H9 (cell line): ENCODE measurements at regions not wholly inside any gene's neighbourhood (a gene's known extent, or its start where the extent isn't known, plus 50 kb on each side); places are given as distances from the start of the nearest gene placed in this dataset.

ENCODE experiments used
- DNase-seq: peaks from one replicate; pipeline ENCODE4 v3.0.0-alpha.2; 2017
- H2AFZ ChIP-seq: one replicate; pipeline ENCODE4 v1.6.1; 2013; ENCODE audit warnings: mild to moderate bottlenecking, low read length, control low read depth, moderate library complexity
- H2AK5ac ChIP-seq: 2 replicates; pipeline ENCODE4 v1.6.1; 2013; ENCODE audit warnings: low read length, control low read depth, mixed read lengths; ENCODE audit not compliant: insufficient read length
- H2BK120ac ChIP-seq: one replicate; pipeline ENCODE4 v1.6.1; 2013; ENCODE audit warnings: low read depth, mild to moderate bottlenecking, low read length, control low read depth, inconsistent platforms; ENCODE audit not compliant: poor library complexity, severe bottlenecking
- H2BK12ac ChIP-seq: 2 replicates; pipeline ENCODE4 v1.6.1; 2013; ENCODE audit warnings: low read length, control low read depth, mixed read lengths, low read depth; ENCODE audit not compliant: insufficient read length
- H2BK15ac ChIP-seq: 2 replicates; pipeline ENCODE4 v1.6.1; 2013; ENCODE audit warnings: low read depth, low read length, control low read depth
- H2BK20ac ChIP-seq: one replicate; pipeline ENCODE4 v1.6.1; 2013; ENCODE audit warnings: low read depth, mild to moderate bottlenecking, low read length, control low read depth, inconsistent platforms; ENCODE audit not compliant: poor library complexity, severe bottlenecking
- H2BK5ac ChIP-seq: 2 replicates; pipeline ENCODE4 v1.6.1; 2013; ENCODE audit warnings: low read length, control low read depth, mixed read lengths; ENCODE audit not compliant: insufficient read length
- H3K14ac ChIP-seq: 2 replicates; pipeline ENCODE4 v1.6.1; 2013; ENCODE audit warnings: low read length, control low read depth; ENCODE audit not compliant: insufficient read depth
- H3K18ac ChIP-seq: 2 replicates; pipeline ENCODE4 v1.6.1; 2013; ENCODE audit warnings: low read depth, mild to moderate bottlenecking, mixed read lengths, low read length, control low read depth; ENCODE audit not compliant: insufficient read length
- H3K23ac ChIP-seq: 2 replicates; pipeline ENCODE4 v1.6.1; 2013; ENCODE audit warnings: low read length, control low read depth, mixed read lengths, low read depth; ENCODE audit not compliant: insufficient read length
- H3K23me2 ChIP-seq: 2 replicates; pipeline ENCODE4 v1.6.1; 2013; ENCODE audit warnings: low read depth, mild to moderate bottlenecking, mixed read lengths, low read length, control low read depth; ENCODE audit not compliant: insufficient read length, poor library complexity, severe bottlenecking
- H3K27ac ChIP-seq: 2 replicates; pipeline ENCODE4 v1.5.1; 2013; ENCODE audit warnings: low read length, control low read depth, mixed read lengths, low read depth; ENCODE audit not compliant: insufficient read length
- H3K27me3 ChIP-seq: 2 replicates; pipeline ENCODE4 v1.6.1; 2013; ENCODE audit warnings: low read length, control low read depth, inconsistent platforms; ENCODE audit not compliant: insufficient read depth
- H3K4ac ChIP-seq: 2 replicates; pipeline ENCODE4 v1.6.1; 2013; ENCODE audit warnings: low read depth, mild to moderate bottlenecking, control low read depth, inconsistent platforms, low read length, moderate library complexity
- H3K4me1 ChIP-seq: 2 replicates; pipeline ENCODE4 v1.6.1; 2013; ENCODE audit warnings: low read length, control low read depth, inconsistent platforms; ENCODE audit not compliant: insufficient read depth
- H3K4me2 ChIP-seq: 2 replicates; pipeline ENCODE4 v1.6.1; 2013; ENCODE audit warnings: low read length, control low read depth, mixed read lengths; ENCODE audit not compliant: insufficient read length, insufficient read depth
- H3K56ac ChIP-seq: 2 replicates; pipeline ENCODE4 v1.6.1; 2013; ENCODE audit warnings: low read depth, mild to moderate bottlenecking, mixed read lengths, low read length, control low read depth; ENCODE audit not compliant: insufficient read length
- H3K79me1 ChIP-seq: 2 replicates; pipeline ENCODE4 v1.6.1; 2013; ENCODE audit warnings: low read depth, mild to moderate bottlenecking, moderate library complexity, low read length, control low read depth, inconsistent platforms; ENCODE audit not compliant: insufficient read depth, poor library complexity, severe bottlenecking
- H3K79me2 ChIP-seq: 2 replicates; pipeline ENCODE4 v1.6.1; 2013; ENCODE audit warnings: low read length, control low read depth, inconsistent platforms; ENCODE audit not compliant: insufficient read depth
- H3K9ac ChIP-seq: 2 replicates; pipeline ENCODE4 v1.6.1; 2013; ENCODE audit warnings: low read length, control low read depth, mixed read lengths; ENCODE audit not compliant: insufficient read length; ENCODE audit errors: extremely low read depth
- H3K9me3 ChIP-seq: one replicate; pipeline ENCODE4 v1.6.1; 2013; ENCODE audit warnings: low read depth, low read length, inconsistent platforms; ENCODE audit not compliant: control insufficient read depth
- H3T11ph ChIP-seq: one replicate; pipeline ENCODE4 v1.6.1; 2013; ENCODE audit warnings: mild to moderate bottlenecking, low read length, control low read depth, inconsistent platforms
- H4K20me1 ChIP-seq: one replicate; pipeline ENCODE4 v1.6.1; 2013; ENCODE audit not compliant: control insufficient read depth, insufficient read length, insufficient read depth
- H4K5ac ChIP-seq: 2 replicates; pipeline ENCODE4 v1.6.1; 2013; ENCODE audit warnings: low read depth, mild to moderate bottlenecking, mixed read lengths, low read length, control low read depth; ENCODE audit not compliant: insufficient read length
- H4K8ac ChIP-seq: replicated peaks from 2 replicates; pipeline ENCODE4 v1.6.1; 2013; ENCODE audit warnings: low read length, control low read depth, mixed read lengths, low read depth; ENCODE audit not compliant: insufficient read length
- H4K91ac ChIP-seq: 2 replicates; pipeline ENCODE4 v1.6.1; 2013; ENCODE audit warnings: low read depth, mild to moderate bottlenecking, moderate library complexity, mixed read lengths, low read length, control low read depth; ENCODE audit not compliant: insufficient read length
- H3K27ac Mint-ChIP-seq, 3 experiments: 2 replicates in 2 of 3; 3 replicates in 1 of 3; pipeline ENCODE4 v1.8.0; 2020 to 2021; ENCODE audit warnings: mixed read lengths in 3 of 3, mild to moderate bottlenecking in 1 of 3, moderate library complexity in 1 of 3
- H3K27me3 Mint-ChIP-seq: 2 replicates; pipeline ENCODE4 v1.8.0; 2021; ENCODE audit warnings: low read depth, mild to moderate bottlenecking, moderate library complexity, mixed read lengths
- H3K36me3 Mint-ChIP-seq, 3 experiments: 2 replicates in 2 of 3; 3 replicates in 1 of 3; pipeline ENCODE4 v1.8.0; 2020 to 2021; ENCODE audit warnings: low read depth in 3 of 3, mixed read lengths in 3 of 3; ENCODE audit not compliant: insufficient read depth in 1 of 3
- H3K4me1 Mint-ChIP-seq, 2 experiments: 2 replicates each; pipeline ENCODE4 v1.8.0; 2020; ENCODE audit warnings: mixed read lengths in 2 of 2
- H3K4me3 Mint-ChIP-seq, 2 experiments: 2 replicates in 1 of 2; 3 replicates in 1 of 2; pipeline ENCODE4 v1.8.0; 2020 to 2021; ENCODE audit warnings: mild to moderate bottlenecking in 2 of 2, mixed read lengths in 2 of 2, moderate library complexity in 1 of 2
- H3K9me3 Mint-ChIP-seq, 2 experiments: 2 replicates in 1 of 2; 3 replicates in 1 of 2; pipeline ENCODE4 v1.8.0; 2020; ENCODE audit warnings: mild to moderate bottlenecking in 2 of 2, mixed read lengths in 2 of 2, moderate library complexity in 1 of 2
- CTCF ChIP-seq: fragments of 200-600 bp; sonication (generic); conservative IDR thresholded peaks from 3 replicates; pipeline ENCODE4 v1.8.0; 2021; ENCODE audit warnings: antibody characterized with exemption, mild to moderate bottlenecking
- WGBS: extraction: QIAGEN DNeasy Blood & Tissue Kit; methylation state at CpG from one replicate; pipeline ENCODE4 v1.1.7; 2013; ENCODE audit warnings: missing lambda C conversion rate, low lambda C conversion rate, mixed read lengths; ENCODE audit not compliant: insufficient read length; ENCODE audit errors: extremely low coverage; 5-methylcytosine and 5-hydroxymethylcytosine counted together

DNA sequence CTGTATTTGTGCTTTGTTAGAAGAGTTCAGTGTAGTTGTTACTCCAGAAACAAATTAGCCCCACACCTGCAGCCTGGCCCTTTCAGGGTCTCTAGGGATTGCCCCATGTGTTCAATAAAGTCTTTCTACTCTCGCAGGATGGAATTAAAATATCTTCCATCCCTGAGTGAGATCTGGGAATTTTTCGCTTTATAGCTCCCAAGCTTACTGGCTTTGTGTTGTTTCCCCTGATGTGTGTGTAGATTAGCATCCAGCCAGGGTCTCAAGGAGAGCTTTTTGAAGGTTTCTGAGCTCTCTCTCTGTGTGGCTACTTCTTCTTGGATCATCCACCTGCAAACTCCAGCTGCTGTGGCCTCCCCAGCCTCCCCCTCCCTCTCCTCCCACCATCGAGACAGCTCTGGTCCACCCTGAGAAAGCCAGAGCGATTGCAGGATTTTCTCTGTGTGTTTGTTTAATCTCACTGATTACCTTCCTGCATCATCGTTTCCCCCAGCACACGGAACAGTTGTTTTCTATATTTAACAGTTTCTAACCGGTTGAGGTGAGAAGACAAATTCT is 553.5 kb downstream of the TBC1D22A start:
- no peak overlapping the region for H3K4ac ChIP-seq
- H3K27ac Mint-ChIP-seq = no peak overlapping the region
- no peak overlapping the region for H3K56ac ChIP-seq
- H3K4me2 ChIP-seq = no peak overlapping the region
- H2BK12ac ChIP-seq = no peak overlapping the region
- H2BK15ac ChIP-seq = no peak overlapping the region
- no peak overlapping the region for H4K91ac ChIP-seq
- H3K23ac ChIP-seq = no peak overlapping the region
- no peak overlapping the region for H4K5ac ChIP-seq
- peaks cover 0 to 31% (median 2%) of the 10 kb centered on the region in 3 experiments; a peak in 4 of 7 replicates for H3K36me3 Mint-ChIP-seq
- H4K8ac ChIP-seq = no peak overlapping the region
- no peak overlapping the region for H3T11ph ChIP-seq
- no peaks in the 10 kb centered on the region for H3K79me2 ChIP-seq
- H3K9ac ChIP-seq = no peak overlapping the region
- no peak overlapping the region for H2BK20ac ChIP-seq
- H3K27me3 ChIP-seq = no peaks in the 10 kb centered on the region; the same call in 1 of the 2 replicates
- no CpG with 5 or more reads among the region's 7 CpGs for WGBS
- no peaks in the 10 kb centered on the region for H4K20me1 ChIP-seq
- H2AK5ac ChIP-seq = no peak overlapping the region
- no peaks in the 10 kb centered on the region for H3K4me1 Mint-ChIP-seq
- no peak for DNase-seq
- no peak overlapping the region for H3K27ac ChIP-seq
- H3K18ac ChIP-seq = no peak overlapping the region
- H2BK120ac ChIP-seq = no peak overlapping the region
- H3K23me2 ChIP-seq = no peaks in the 10 kb centered on the region
- no peak overlapping the region for H2BK5ac ChIP-seq
- peaks cover 4% of the 10 kb centered on the region for H3K27me3 Mint-ChIP-seq
- no peak overlapping the region for H3K14ac ChIP-seq
- H3K79me1 ChIP-seq = no peaks in the 10 kb centered on the region
- TF ChIP-seq CTCF = no peak
- peaks cover 66 to 81% of the 10 kb centered on the region in 2 experiments for H3K9me3 Mint-ChIP-seq
- no peak overlapping the region for H3K4me3 Mint-ChIP-seq
- no peaks in the 10 kb centered on the region for H3K4me1 ChIP-seq
- peaks cover 46% of the 10 kb centered on the region for H3K9me3 ChIP-seq
- no peak overlapping the region for H2AFZ ChIP-seq
